Pons (tissue), 1 donor: ENCODE measurements at regions not wholly inside any gene's neighbourhood (a gene's known extent, or its start where the extent isn't known, plus 50 kb on each side); places are given as distances from the start of the nearest gene placed in this dataset.

Experiments
- DNase-seq: peaks from one replicate; pipeline ENCODE4 v3.0.0-alpha.2; 2016; ENCODE audit warnings: low spot score

- no peak for DNase-seq
Measured at GRCh38 chr16:54479546-54479945, 193.0 kb upstream of the IRX3 start.

- no peak for DNase-seq
Measured at GRCh38 chr16:54477714-54478113, 191.1 kb upstream of the IRX3 start.

GRCh38 chr16:54475019-54475601, 188.5 kb upstream of the IRX3 start:
- DNase-seq = no peak

- DNase-seq = no peak
Measured at GRCh38 chr16:54473226-54473993, 186.8 kb upstream of the IRX3 start.

GRCh38 chr16:54467398-54467797, 180.8 kb upstream of the IRX3 start:
- no peak for DNase-seq

GRCh38 chr16:54466233-54466632, 179.6 kb upstream of the IRX3 start:
- DNase-seq = no peak

- no peak for DNase-seq
Measured at GRCh38 chr16:54465063-54465462, 178.5 kb upstream of the IRX3 start.

- DNase-seq = no peak
Measured at GRCh38 chr16:54462771-54463170, 176.2 kb upstream of the IRX3 start.

GRCh38 chr16:54462151-54462651, 175.6 kb upstream of the IRX3 start:
- no peak for DNase-seq

- DNase-seq = no peak
Measured at GRCh38 chr16:54460263-54460860, 173.8 kb upstream of the IRX3 start.

- no peak for DNase-seq
Measured at GRCh38 chr16:54459509-54460262, 173.1 kb upstream of the IRX3 start.

- no peak for DNase-seq
Measured at GRCh38 chr16:54458923-54459322, 172.3 kb upstream of the IRX3 start.

- no peak for DNase-seq
Measured at GRCh38 chr16:54456291-54456690, 169.7 kb upstream of the IRX3 start.

GRCh38 chr16:54455030-54455725, 168.6 kb upstream of the IRX3 start:
- no peak for DNase-seq

GRCh38 chr16:54454616-54455015, 168.0 kb upstream of the IRX3 start:
- DNase-seq = no peak

- no peak for DNase-seq
Measured at GRCh38 chr16:54453871-54454270, 167.3 kb upstream of the IRX3 start.

GRCh38 chr16:54447576-54448440, 161.2 kb upstream of the IRX3 start:
- DNase-seq = no peak

GRCh38 chr16:54446639-54447038, 160.1 kb upstream of the IRX3 start:
- no peak for DNase-seq

- no peak for DNase-seq
Measured at GRCh38 chr16:54444851-54445458, 158.4 kb upstream of the IRX3 start.

- no peak for DNase-seq
Measured at GRCh38 chr16:54443839-54444238, 157.3 kb upstream of the IRX3 start.
